ENCODE measurements at regions not wholly inside any gene's neighbourhood (a gene's known extent, or its start where the extent isn't known, plus 50 kb on each side); places are given as distances from the start of the nearest gene placed in this dataset.

GRCh38 chr20:17061715-17062114, 165.1 kb upstream of the PCSK2 start:
- 65% methylated on average over 2 of the region's 2 CpGs for WGBS
- intact Hi-C loops (cut with DNase I), result no loop called here
- no peaks in the 10 kb centered on the region for H3K9me3 ChIP-seq

DNA sequence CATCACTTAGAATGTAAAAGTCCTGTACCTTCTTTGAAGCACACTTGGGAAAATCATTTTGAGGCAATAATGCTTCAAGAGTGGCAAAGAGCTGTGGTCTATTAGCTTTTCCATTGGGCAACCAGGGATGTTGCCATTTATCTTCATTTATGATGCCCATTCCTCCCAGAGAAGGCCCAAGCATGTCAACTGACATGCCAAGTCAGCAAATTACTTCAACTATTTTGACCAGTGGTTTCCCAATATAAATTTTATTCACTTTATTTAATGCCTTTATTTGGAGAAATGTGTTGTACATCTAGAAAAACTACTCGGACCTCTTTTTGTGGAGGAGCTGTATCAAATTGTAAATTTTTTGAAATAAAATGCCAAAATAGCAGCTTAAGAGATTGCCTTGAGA, 164.1 kb upstream of the PCSK2 start:
- 79% methylated on average over 1 of the region's 1 CpG for WGBS
- Histone ChIP-seq H3K4me1 (replicated peaks) (no peaks in the 10 kb centered on the region), H3K36me3 (no peaks in the 10 kb centered on the region), H3K4me3 (no peak overlapping the region), H3K9me3 (no peaks in the 10 kb centered on the region), H3K27me3 (replicated peaks; ENCODE audit: insufficient read depth) (no peaks in the 10 kb centered on the region), H3K27ac (no peak overlapping the region)
- intact Hi-C loops (cut with DNase I), result no loop called here
- TF ChIP-seq, protein P1, sequence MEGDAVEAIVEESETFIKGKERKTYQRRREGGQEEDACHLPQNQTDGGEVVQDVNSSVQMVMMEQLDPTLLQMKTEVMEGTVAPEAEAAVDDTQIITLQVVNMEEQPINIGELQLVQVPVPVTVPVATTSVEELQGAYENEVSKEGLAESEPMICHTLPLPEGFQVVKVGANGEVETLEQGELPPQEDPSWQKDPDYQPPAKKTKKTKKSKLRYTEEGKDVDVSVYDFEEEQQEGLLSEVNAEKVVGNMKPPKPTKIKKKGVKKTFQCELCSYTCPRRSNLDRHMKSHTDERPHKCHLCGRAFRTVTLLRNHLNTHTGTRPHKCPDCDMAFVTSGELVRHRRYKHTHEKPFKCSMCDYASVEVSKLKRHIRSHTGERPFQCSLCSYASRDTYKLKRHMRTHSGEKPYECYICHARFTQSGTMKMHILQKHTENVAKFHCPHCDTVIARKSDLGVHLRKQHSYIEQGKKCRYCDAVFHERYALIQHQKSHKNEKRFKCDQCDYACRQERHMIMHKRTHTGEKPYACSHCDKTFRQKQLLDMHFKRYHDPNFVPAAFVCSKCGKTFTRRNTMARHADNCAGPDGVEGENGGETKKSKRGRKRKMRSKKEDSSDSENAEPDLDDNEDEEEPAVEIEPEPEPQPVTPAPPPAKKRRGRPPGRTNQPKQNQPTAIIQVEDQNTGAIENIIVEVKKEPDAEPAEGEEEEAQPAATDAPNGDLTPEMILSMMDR (IDR thresholded peaks at IDR 0.05), result no peak
- TF ChIP-seq POLR2A (IDR thresholded peaks at IDR 0.05) (no peak), POLR2AphosphoS5 (IDR thresholded peaks at IDR 0.05) (no peak)
- no peak for DNase-seq (ENCODE audit: low spot score)

More at GRCh38 chr20:17061715-17062114, 165.1 kb upstream of the PCSK2 start:
- no peaks in the 10 kb centered on the region for H3K36me3 ChIP-seq
- no peak for DNase-seq (ENCODE audit: low spot score)
- H3K4me1 ChIP-seq (replicated peaks), result no peaks in the 10 kb centered on the region
- TF ChIP-seq POLR2AphosphoS5 (IDR thresholded peaks at IDR 0.05), result no peak
- TF ChIP-seq, protein P1 (IDR thresholded peaks at IDR 0.05), result no peak
- no peak for TF ChIP-seq POLR2A (IDR thresholded peaks at IDR 0.05)
- no peaks in the 10 kb centered on the region for H3K27me3 ChIP-seq (replicated peaks; ENCODE audit: insufficient read depth)
- no peak overlapping the region for H3K4me3 ChIP-seq
- H3K27ac ChIP-seq, result no peak overlapping the region

GRCh38 chr20:17066902-17067301, 159.9 kb upstream of the PCSK2 start:
- Histone ChIP-seq H3K9me3 (no peaks in the 10 kb centered on the region), H3K27ac (no peak overlapping the region), H3K36me3 (no peaks in the 10 kb centered on the region), H3K4me1 (replicated peaks) (no peaks in the 10 kb centered on the region), H3K4me3 (no peak overlapping the region), H3K27me3 (replicated peaks; ENCODE audit: insufficient read depth) (no peaks in the 10 kb centered on the region)
- intact Hi-C loops (cut with DNase I), result no loop called here
- DNase-seq (ENCODE audit: low spot score), result no peak
- TF ChIP-seq POLR2A (IDR thresholded peaks at IDR 0.05) (no peak), POLR2AphosphoS5 (IDR thresholded peaks at IDR 0.05) (no peak)
- TF ChIP-seq, protein P1 (IDR thresholded peaks at IDR 0.05), result no peak
- 37% methylated on average over 3 of the region's 3 CpGs for WGBS

DNA sequence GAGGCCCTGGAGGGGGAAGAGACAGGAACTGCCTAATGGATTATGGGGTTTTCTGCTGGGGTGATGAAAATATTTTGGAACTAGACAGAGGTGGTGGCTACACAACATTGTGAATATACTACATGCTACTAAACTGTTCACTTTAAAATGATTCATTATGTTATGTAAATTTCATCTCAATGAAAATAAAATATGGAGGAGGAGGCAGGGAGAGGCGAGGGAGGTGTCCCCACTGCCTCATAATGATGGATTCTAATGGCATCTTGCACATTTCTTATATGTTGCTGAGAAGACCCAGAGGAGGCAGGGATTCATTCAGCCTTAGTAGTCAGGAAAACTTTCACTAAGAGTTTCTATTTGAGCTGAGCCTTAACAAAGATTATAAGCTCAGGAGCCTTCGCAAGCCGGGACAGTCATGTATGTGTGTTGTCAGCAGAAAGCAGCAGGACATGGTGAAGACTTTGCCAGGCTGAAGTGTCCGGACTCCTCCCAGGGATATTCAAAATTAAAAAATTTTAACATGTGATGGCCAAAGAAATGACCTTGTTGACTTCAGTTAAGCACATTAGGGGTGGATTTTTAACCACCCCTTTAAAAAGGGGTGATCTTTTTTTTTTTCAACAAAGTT, 158.6 kb upstream of the PCSK2 start:
- no peak overlapping the region for H3K27ac ChIP-seq
- H3K4me1 ChIP-seq (replicated peaks), result no peaks in the 10 kb centered on the region
- no peaks in the 10 kb centered on the region for H3K9me3 ChIP-seq
- 89% methylated on average over 4 of the region's 4 CpGs for WGBS
- H3K36me3 ChIP-seq, result no peaks in the 10 kb centered on the region
- DNase-seq (ENCODE audit: low spot score), result no peak
- H3K27me3 ChIP-seq (replicated peaks; ENCODE audit: insufficient read depth), result no peaks in the 10 kb centered on the region
- intact Hi-C loops (cut with DNase I), result no loop called here
- no peak overlapping the region for H3K4me3 ChIP-seq
- TF ChIP-seq POLR2AphosphoS5 (IDR thresholded peaks at IDR 0.05) (no peak), POLR2A (IDR thresholded peaks at IDR 0.05) (no peak)
- TF ChIP-seq, protein P1 (IDR thresholded peaks at IDR 0.05), result no peak

- no peaks in the 10 kb centered on the region for H3K4me1 ChIP-seq (replicated peaks)
- no peak for TF ChIP-seq POLR2AphosphoS5 (IDR thresholded peaks at IDR 0.05)
- TF ChIP-seq POLR2A (IDR thresholded peaks at IDR 0.05), result no peak
- TF ChIP-seq, protein P1 (IDR thresholded peaks at IDR 0.05), result no peak
- H3K4me3 ChIP-seq, result no peak overlapping the region
- DNase-seq (ENCODE audit: low spot score), result no peak
- no peaks in the 10 kb centered on the region for H3K27me3 ChIP-seq (replicated peaks; ENCODE audit: insufficient read depth)
- no peak overlapping the region for H3K27ac ChIP-seq
- WGBS, result 59% methylated on average over 6 of the region's 6 CpGs
- intact Hi-C loops (cut with DNase I), result no loop called here
- no peaks in the 10 kb centered on the region for H3K36me3 ChIP-seq
- H3K9me3 ChIP-seq, result no peaks in the 10 kb centered on the region
These were observed 149.8 kb upstream of the PCSK2 start for GRCh38 chr20:17077030-17077429.
